Tibial artery (tissue), 4 donors: ENCODE measurements at regions not wholly inside any gene's neighbourhood (a gene's known extent, or its start where the extent isn't known, plus 50 kb on each side); places are given as distances from the start of the nearest gene placed in this dataset.

Source experiments
- DNase-seq, 2 donors: peaks; one replicate each; pipeline ENCODE4 v3.0.0-alpha.2; 2019
- H3K27ac ChIP-seq, 2 donors: fragments of 200-600 bp; sonication (generic) in 1 of 2; 1 replicate in 1 of 2; 2 replicates in 1 of 2; pipeline ENCODE4 v1.5.1; 2018 to 2019; ENCODE audit warnings: mild to moderate bottlenecking in 1 of 2
- H3K27me3 ChIP-seq, 2 donors: fragments of 200-600 bp; sonication (generic) in 1 of 2; one replicate each; pipeline versions ENCODE4 v1.5.1 to v1.6.0; 2016 to 2019
- H3K36me3 ChIP-seq, 3 donors: fragments of 200-600 bp; sonication (generic) in 2 of 3; one replicate each; pipeline ENCODE4 v1.5.1; 2016 to 2019; ENCODE audit warnings: mild to moderate bottlenecking in 2 of 3
- H3K4me1 ChIP-seq, 4 donors: fragments of 200-600 bp; sonication (generic) in 2 of 4; 1 replicate in 3 of 4; 2 replicates in 1 of 4; pipeline ENCODE4 v1.5.1; 2016 to 2019
- H3K4me3 ChIP-seq, 2 donors: fragments of 200-600 bp; sonication (generic) in 1 of 2; 1 replicate in 1 of 2; 2 replicates in 1 of 2; pipeline ENCODE4 v1.5.1; 2018 to 2019; ENCODE audit warnings: mild to moderate bottlenecking in 2 of 2
- H3K9me3 ChIP-seq, 3 donors: fragments of 200-600 bp; sonication (generic) in 1 of 3; one replicate each; pipeline ENCODE4 v1.5.1; 2016 to 2019
- intact Hi-C: fragments of 100-400 bp; cut with DNase I; formaldehyde crosslinking; loops from one replicate; pipeline ENCODE4 v1.15.0; 2023; ENCODE audit warnings: low total_unique reads
- TF ChIP-seq, protein P1 (sequence below), 2 experiments: fragments of 200-600 bp in 1 of 2; fragments of 450-650 bp in 1 of 2; IDR thresholded peaks; one replicate each; pipeline ENCODE4 v1.5.1; 2017 to 2019; ENCODE audit warnings: antibody characterized with exemption in 2 of 2, mild to moderate bottlenecking in 1 of 2, moderate library complexity in 1 of 2

DNA sequence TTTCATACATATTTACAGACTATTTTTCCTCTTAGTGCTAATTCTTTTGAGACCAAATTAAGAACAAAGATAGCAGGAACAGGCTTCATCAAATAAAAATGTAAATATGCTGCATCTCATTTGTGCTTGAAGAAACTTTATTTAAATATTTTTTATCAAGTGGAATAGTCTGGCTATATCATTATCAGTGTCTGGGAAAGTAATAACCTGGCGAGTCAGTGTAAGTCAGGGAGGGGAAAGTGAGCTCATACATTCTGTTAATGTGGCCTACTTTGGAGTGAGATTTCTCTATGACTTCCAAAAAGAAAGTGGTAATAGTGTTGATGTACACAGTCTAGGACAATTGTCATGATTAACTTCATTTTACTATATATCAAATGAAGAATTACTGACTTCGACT is 1045.1 kb downstream of the ADGRL2 start:
- no peak for DNase-seq
- intact Hi-C loops: no loop called here

DNA sequence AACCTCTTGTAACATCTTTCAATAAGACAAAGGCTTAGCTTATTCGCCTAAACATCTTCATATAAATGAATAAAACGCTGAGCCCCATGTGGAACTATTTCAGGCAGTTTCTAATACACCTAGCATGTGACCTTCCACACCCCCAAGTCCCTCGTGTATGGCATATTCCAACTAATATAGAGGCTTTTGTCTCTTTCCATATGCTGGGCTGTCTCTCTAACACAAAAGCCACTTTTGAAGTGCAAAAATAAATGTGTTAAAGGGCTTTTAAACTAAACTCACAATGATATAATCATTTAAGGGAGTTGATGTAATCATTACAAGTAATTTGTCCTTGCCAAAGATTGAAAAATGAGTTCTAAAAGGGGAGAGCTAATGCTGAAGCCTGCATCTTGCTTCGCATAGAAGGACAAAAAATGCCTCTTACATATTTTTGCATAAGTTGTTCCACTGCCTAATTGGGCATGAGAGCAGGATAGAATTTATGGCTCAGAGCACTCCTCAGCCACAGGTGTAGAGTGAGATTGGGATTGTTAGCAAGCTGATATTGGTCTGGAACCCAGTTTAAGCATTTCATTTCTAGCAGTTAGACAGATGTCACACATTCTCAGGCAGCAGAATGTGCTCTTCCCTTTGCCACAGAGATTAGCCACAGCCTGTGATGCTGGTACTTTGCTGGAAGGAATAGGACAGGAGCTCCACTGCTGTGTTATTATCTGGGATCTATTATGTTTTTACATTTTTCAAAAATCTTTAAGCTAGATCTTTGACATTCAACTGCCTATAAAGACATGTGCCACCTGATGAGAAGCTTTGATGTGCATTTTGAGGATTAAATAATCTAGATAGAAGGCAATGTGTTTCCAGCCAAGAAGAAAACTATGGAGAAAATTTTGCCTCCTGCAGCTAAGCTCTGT is 1044.4 kb downstream of the ADGRL2 start:
- no peak overlapping the region for H3K4me3 ChIP-seq
- H3K36me3 ChIP-seq: no peaks in the 10 kb centered on the region
- H3K4me1 ChIP-seq: no peaks in the 10 kb centered on the region
- intact Hi-C loops: no loop called here
- H3K27me3 ChIP-seq: no peaks in the 10 kb centered on the region
- no peak overlapping the region for H3K27ac ChIP-seq
- DNase-seq: no peak
- TF ChIP-seq, protein P1, sequence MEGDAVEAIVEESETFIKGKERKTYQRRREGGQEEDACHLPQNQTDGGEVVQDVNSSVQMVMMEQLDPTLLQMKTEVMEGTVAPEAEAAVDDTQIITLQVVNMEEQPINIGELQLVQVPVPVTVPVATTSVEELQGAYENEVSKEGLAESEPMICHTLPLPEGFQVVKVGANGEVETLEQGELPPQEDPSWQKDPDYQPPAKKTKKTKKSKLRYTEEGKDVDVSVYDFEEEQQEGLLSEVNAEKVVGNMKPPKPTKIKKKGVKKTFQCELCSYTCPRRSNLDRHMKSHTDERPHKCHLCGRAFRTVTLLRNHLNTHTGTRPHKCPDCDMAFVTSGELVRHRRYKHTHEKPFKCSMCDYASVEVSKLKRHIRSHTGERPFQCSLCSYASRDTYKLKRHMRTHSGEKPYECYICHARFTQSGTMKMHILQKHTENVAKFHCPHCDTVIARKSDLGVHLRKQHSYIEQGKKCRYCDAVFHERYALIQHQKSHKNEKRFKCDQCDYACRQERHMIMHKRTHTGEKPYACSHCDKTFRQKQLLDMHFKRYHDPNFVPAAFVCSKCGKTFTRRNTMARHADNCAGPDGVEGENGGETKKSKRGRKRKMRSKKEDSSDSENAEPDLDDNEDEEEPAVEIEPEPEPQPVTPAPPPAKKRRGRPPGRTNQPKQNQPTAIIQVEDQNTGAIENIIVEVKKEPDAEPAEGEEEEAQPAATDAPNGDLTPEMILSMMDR (IDR thresholded peaks at IDR 0.05): no peak
- H3K9me3 ChIP-seq: no peaks in the 10 kb centered on the region

More for the DNA sequence above, 1045.1 kb downstream of the ADGRL2 start:
- Histone ChIP-seq H3K36me3 (no peaks in the 10 kb centered on the region), H3K27me3 (no peaks in the 10 kb centered on the region), H3K4me3 (no peak overlapping the region), H3K27ac (no peak overlapping the region), H3K4me1 (no peaks in the 10 kb centered on the region), H3K9me3 (no peaks in the 10 kb centered on the region)
- TF ChIP-seq, protein P1 (IDR thresholded peaks at IDR 0.05): no peak

DNA sequence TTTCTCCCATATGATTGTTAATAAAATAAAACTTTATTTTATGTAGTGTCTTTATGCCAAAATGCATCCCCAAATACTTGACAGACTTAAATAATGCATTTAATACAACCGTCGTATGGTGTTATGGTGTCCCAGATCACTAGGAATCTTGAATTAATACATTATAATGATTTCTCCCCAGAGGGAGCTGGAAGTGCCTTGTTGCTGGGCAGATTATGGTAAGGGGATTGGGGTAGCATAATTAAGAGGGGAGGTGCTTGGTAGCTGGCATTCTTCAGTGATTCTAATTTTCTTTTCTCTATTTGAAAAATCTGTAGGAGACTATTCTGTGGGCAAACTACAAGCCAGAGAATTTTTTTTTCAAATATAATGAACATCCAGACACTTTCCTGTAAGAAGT is 1043.7 kb downstream of the ADGRL2 start:
- Histone ChIP-seq H3K27me3 (no peaks in the 10 kb centered on the region), H3K36me3 (no peaks in the 10 kb centered on the region), H3K9me3 (no peaks in the 10 kb centered on the region), H3K27ac (no peak overlapping the region), H3K4me1 (no peaks in the 10 kb centered on the region), H3K4me3 (no peak overlapping the region)
- intact Hi-C loops: no loop called here
- TF ChIP-seq, protein P1 (IDR thresholded peaks at IDR 0.05): no peak
- no peak for DNase-seq

DNA sequence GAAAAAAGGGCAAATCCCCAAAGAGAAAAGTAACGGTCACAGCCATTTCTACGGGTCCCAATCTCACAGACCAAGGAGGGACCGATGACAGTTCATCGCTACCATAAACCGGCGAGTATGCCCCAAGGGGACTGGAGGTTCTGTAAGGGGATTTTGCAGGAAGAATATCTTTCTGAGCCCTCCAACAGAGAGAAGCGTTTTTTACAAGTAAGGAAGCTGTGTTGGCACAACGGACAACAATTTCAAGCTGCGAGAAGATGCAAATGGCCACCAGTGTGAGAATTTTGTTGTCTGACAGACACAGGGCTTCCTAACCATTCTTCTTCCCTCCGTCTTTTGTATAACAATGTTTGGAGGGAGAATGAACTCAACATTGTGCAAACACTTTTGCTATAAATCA is 1043.1 kb downstream of the ADGRL2 start:
- Histone ChIP-seq H3K27ac (no peak overlapping the region), H3K4me1 (no peaks in the 10 kb centered on the region), H3K9me3 (no peaks in the 10 kb centered on the region), H3K27me3 (no peaks in the 10 kb centered on the region), H3K4me3 (no peak overlapping the region), H3K36me3 (no peaks in the 10 kb centered on the region)
- no peak for DNase-seq
- TF ChIP-seq, protein P1 (IDR thresholded peaks at IDR 0.05): no peak
- intact Hi-C loops: no loop called here

DNA sequence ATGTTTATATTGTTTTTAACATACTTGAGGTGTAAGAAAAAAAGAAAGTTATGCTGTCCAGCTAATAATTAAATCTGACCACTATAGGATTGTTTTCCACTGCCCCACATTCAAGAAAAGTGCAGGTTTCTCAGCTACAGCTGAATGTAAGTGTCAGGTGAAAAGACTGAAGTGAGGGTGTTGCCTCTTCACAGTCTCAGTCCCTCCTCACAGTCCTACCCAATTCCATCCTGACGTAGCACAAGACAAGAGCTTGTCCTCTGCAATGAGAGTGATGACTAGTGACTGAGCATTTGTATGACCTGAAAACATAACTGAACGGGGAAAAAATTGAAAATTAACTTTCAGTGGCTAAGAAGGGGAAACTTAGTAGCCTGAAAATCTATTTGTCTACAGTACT is 1039.5 kb downstream of the ADGRL2 start:
- H3K9me3 ChIP-seq: no peaks in the 10 kb centered on the region
- H3K36me3 ChIP-seq: no peaks in the 10 kb centered on the region
- H3K4me1 ChIP-seq: peaks cover 0 to 18% (median 4%) of the 10 kb centered on the region in 4 donors
- TF ChIP-seq, protein P1 (IDR thresholded peaks at IDR 0.05): no peak
- no peaks in the 10 kb centered on the region for H3K27me3 ChIP-seq
- no peak for DNase-seq
- no peak overlapping the region for H3K27ac ChIP-seq
- intact Hi-C loops: no loop called here
- no peak overlapping the region for H3K4me3 ChIP-seq
